ENCODE measurements at regions not wholly inside any gene's neighbourhood (a gene's known extent, or its start where the extent isn't known, plus 50 kb on each side); places are given as distances from the start of the nearest gene placed in this dataset.
"Not testable (repeated sequence)": the region's sequence is repeated elsewhere in the genome, so short reads cannot be mapped to it uniquely, and the experiment has no call there.

DNA sequence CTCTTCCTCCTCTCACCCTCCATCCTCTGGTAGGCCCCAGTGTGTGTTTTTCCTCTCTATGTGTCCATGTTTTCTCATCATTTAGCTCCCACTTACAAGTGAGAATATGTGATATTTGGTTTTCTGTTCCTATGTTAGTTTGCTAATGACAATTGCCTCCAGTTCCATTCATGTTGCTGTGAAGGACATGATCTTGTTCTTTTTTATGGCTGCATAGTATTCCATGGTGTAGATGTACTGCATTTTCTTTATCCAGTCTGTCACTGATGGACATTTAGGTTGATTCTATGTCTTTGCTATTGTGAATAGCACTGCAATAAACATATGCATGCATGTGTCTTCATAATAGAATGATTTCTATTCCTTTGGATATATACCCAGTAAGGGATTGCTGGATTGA lies 1401.6 kb upstream of the ATXN8OS start:
- TF ChIP-seq, protein P1, sequence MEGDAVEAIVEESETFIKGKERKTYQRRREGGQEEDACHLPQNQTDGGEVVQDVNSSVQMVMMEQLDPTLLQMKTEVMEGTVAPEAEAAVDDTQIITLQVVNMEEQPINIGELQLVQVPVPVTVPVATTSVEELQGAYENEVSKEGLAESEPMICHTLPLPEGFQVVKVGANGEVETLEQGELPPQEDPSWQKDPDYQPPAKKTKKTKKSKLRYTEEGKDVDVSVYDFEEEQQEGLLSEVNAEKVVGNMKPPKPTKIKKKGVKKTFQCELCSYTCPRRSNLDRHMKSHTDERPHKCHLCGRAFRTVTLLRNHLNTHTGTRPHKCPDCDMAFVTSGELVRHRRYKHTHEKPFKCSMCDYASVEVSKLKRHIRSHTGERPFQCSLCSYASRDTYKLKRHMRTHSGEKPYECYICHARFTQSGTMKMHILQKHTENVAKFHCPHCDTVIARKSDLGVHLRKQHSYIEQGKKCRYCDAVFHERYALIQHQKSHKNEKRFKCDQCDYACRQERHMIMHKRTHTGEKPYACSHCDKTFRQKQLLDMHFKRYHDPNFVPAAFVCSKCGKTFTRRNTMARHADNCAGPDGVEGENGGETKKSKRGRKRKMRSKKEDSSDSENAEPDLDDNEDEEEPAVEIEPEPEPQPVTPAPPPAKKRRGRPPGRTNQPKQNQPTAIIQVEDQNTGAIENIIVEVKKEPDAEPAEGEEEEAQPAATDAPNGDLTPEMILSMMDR (IDR thresholded peaks at IDR 0.05; ENCODE audit: low read depth, low read length, poor library complexity, severe bottlenecking), result not testable (repeated sequence)
- TF ChIP-seq EZH2phosphoT487 (IDR thresholded peaks at IDR 0.05; ENCODE audit: borderline replicate concordance, low read length), result not testable (repeated sequence)

All from DOHH2 (cell line).